Breast epithelium (tissue), 4 donors: ENCODE measurements at regions not wholly inside any gene's neighbourhood (a gene's known extent, or its start where the extent isn't known, plus 50 kb on each side); places are given as distances from the start of the nearest gene placed in this dataset.

Experiments
- DNase-seq, 2 donors: peaks; one replicate each; pipeline ENCODE4 v3.0.0-alpha.2; 2019; ENCODE audit warnings: low spot score in 2 of 2
- H3K27ac ChIP-seq, 2 donors: fragments of 200-600 bp; sonication (generic) in 1 of 2; one replicate each; pipeline ENCODE4 v1.5.1; 2016 to 2019; ENCODE audit warnings: mild to moderate bottlenecking in 1 of 2
- H3K27me3 ChIP-seq, 2 donors: fragments of 200-600 bp; sonication (generic) in 1 of 2; one replicate each; pipeline versions ENCODE4 v1.5.1 to v1.6.0; 2017 to 2019; ENCODE audit warnings: control low read depth in 1 of 2, mild to moderate bottlenecking in 1 of 2
- H3K36me3 ChIP-seq: fragments of 200-600 bp; one replicate; pipeline ENCODE4 v1.5.1; 2019
- H3K4me1 ChIP-seq, 2 donors: fragments of 200-600 bp; sonication (generic); one replicate each; pipeline ENCODE4 v1.5.1; 2016 to 2019; ENCODE audit warnings: control low read depth in 1 of 2
- H3K4me3 ChIP-seq, 3 donors: fragments of 200-600 bp; sonication (generic); 1 replicate in 2 of 3; 2 replicates in 1 of 3; pipeline ENCODE4 v1.5.1; 2016 to 2019; ENCODE audit warnings: mild to moderate bottlenecking in 3 of 3, moderate library complexity in 2 of 3
- H3K9me3 ChIP-seq, 2 donors: fragments of 200-600 bp; sonication (generic) in 1 of 2; one replicate each; pipeline ENCODE4 v1.5.1; 2016 to 2019; ENCODE audit warnings: control low read depth in 1 of 2
- POLR2A ChIP-seq: fragments of 450-650 bp; IDR thresholded peaks from one replicate; pipeline ENCODE4 v1.6.1; 2016; ENCODE audit warnings: antibody characterized with exemption, mild to moderate bottlenecking, moderate library complexity
- POLR2AphosphoS5 ChIP-seq, 3 donors: sonication (generic); formaldehyde crosslinking; IDR thresholded peaks; one replicate each; pipeline ENCODE4 v1.6.1; 2017; ENCODE audit warnings: antibody characterized with exemption in 3 of 3
- intact Hi-C: fragments of 100-400 bp; cut with DNase I; formaldehyde crosslinking; loops from one replicate; pipeline ENCODE4 v1.15.1; 2023; ENCODE audit warnings: low total_unique reads
- TF ChIP-seq, protein P1 (sequence below), 3 donors: fragments of 450-650 bp; IDR thresholded peaks; one replicate each; pipeline ENCODE4 v1.5.1; 2016 to 2017; ENCODE audit warnings: antibody characterized with exemption in 3 of 3, mild to moderate bottlenecking in 3 of 3, moderate library complexity in 3 of 3

DNA sequence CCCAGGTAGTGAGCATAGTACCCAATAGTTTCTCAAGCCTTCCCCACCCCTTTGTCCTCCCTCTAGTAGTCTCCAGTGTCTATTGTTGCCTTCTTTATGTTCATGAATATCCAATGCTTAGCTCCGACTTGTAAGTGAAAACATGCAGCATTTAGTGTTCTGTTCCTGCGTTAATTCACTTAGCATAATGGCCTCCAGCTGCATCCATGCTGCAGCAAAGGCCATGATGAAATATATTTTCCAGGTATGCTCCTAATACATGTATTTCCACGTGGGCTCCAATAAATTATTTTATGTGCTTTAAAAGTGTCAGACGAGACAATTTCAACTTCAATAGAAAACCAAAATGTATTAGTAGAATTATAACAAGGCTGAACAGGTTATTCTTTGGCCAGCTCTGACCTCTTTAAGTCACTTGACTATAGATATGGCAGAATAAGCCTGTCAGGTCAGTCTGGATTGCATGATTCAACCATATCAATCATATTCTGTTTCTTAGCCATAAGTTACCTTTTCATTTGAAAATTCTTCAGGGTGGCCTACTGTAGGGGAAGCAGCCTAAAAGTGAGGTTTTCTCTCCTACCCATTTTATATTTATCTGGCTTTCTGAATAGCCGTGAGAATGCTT is 2291.6 kb upstream of the WWC1 start:
- Histone ChIP-seq H3K4me1 (no peaks in the 10 kb centered on the region), H3K9me3 (no peaks in the 10 kb centered on the region), H3K4me3 (no peak overlapping the region), H3K36me3 (no peaks in the 10 kb centered on the region), H3K27ac (no peak overlapping the region), H3K27me3 (no peaks in the 10 kb centered on the region)
- TF ChIP-seq, protein P1, sequence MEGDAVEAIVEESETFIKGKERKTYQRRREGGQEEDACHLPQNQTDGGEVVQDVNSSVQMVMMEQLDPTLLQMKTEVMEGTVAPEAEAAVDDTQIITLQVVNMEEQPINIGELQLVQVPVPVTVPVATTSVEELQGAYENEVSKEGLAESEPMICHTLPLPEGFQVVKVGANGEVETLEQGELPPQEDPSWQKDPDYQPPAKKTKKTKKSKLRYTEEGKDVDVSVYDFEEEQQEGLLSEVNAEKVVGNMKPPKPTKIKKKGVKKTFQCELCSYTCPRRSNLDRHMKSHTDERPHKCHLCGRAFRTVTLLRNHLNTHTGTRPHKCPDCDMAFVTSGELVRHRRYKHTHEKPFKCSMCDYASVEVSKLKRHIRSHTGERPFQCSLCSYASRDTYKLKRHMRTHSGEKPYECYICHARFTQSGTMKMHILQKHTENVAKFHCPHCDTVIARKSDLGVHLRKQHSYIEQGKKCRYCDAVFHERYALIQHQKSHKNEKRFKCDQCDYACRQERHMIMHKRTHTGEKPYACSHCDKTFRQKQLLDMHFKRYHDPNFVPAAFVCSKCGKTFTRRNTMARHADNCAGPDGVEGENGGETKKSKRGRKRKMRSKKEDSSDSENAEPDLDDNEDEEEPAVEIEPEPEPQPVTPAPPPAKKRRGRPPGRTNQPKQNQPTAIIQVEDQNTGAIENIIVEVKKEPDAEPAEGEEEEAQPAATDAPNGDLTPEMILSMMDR (IDR thresholded peaks at IDR 0.05): no peak
- TF ChIP-seq POLR2A (no peak), POLR2AphosphoS5 (IDR thresholded peaks at IDR 0.05) (no peak)
- DNase-seq: no peak
- intact Hi-C loops: no loop called here

DNA sequence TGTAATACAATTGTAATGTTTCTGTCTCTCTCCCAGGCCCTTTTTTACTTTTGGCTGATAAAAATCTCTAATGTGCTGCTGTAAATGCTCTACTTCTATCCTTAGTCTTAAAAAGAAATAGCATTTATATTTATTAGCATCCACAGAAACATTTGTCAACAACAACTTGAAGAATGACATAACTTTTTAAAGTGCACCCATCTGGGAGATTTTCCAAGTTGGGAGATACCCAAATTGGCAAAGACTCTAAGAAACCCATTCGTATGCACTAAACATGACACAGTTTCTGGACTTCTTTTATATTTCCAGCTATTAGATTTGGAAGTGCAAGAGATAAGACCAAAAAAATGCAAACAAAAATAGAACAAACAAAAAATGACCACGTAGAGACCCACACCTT is 2287.4 kb upstream of the WWC1 start:
- H3K36me3 ChIP-seq: no peaks in the 10 kb centered on the region
- H3K4me1 ChIP-seq: no peaks in the 10 kb centered on the region
- no peaks in the 10 kb centered on the region for H3K9me3 ChIP-seq
- H3K27me3 ChIP-seq: no peaks in the 10 kb centered on the region
- intact Hi-C loops: no loop called here
- DNase-seq: no peak
- H3K4me3 ChIP-seq: no peak overlapping the region
- H3K27ac ChIP-seq: no peak overlapping the region
- TF ChIP-seq, protein P1 (IDR thresholded peaks at IDR 0.05): no peak
- TF ChIP-seq POLR2A: no peak
- TF ChIP-seq POLR2AphosphoS5 (IDR thresholded peaks at IDR 0.05): no peak

DNA sequence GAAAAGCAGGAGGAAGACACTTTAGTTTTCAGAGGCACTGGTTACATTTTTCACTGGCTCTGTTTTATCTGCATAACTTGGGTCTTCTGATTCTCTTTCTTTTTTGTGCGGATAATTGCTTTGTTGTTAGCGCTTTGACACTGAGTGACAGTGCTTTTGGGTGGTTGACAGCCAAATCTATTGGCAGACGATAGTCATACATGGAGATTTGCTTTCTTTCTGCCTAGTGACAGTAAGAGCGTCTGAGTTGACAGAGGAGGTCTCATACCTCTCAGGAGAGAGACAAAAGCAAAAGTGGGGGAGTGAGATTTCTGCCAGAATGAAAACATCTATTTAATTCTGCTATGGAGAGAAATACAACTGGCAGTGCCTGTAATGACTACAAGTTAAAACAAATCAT is 2278.0 kb upstream of the WWC1 start:
- H3K4me3 ChIP-seq: no peak overlapping the region
- no peaks in the 10 kb centered on the region for H3K9me3 ChIP-seq
- TF ChIP-seq, protein P1 (IDR thresholded peaks at IDR 0.05): no peak
- TF ChIP-seq POLR2AphosphoS5 (IDR thresholded peaks at IDR 0.05) (no peak), POLR2A (no peak)
- H3K4me1 ChIP-seq: no peaks in the 10 kb centered on the region
- no peak for DNase-seq
- H3K36me3 ChIP-seq: no peaks in the 10 kb centered on the region
- H3K27me3 ChIP-seq: no peaks in the 10 kb centered on the region
- intact Hi-C loops: no loop called here
- H3K27ac ChIP-seq: no peak overlapping the region

DNA sequence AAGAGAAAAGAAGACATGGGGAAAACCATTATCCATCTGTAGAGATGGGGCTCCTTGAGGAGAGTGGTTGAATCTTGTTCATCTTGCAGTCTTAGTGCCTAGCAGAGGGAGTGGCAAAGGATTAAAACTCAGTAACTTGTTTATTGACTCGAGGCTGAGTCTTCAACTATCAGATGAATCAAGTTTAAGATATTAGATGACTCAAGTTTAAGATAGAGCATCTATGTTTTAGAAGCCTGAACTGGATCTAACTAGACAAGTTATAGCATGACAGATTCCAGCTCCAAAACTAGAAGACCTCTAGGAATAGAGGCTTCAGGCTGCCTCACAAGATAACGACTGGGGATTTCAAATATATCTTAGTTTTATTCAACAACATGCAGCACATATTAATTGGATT is 2277.2 kb upstream of the WWC1 start:
- Histone ChIP-seq H3K9me3 (no peaks in the 10 kb centered on the region), H3K27me3 (no peaks in the 10 kb centered on the region), H3K27ac (no peak overlapping the region), H3K36me3 (no peaks in the 10 kb centered on the region), H3K4me3 (no peak overlapping the region), H3K4me1 (no peaks in the 10 kb centered on the region)
- intact Hi-C loops: no loop called here
- DNase-seq: no peak
- TF ChIP-seq, protein P1 (IDR thresholded peaks at IDR 0.05): no peak
- TF ChIP-seq POLR2AphosphoS5 (IDR thresholded peaks at IDR 0.05): no peak
- TF ChIP-seq POLR2A: no peak

DNA sequence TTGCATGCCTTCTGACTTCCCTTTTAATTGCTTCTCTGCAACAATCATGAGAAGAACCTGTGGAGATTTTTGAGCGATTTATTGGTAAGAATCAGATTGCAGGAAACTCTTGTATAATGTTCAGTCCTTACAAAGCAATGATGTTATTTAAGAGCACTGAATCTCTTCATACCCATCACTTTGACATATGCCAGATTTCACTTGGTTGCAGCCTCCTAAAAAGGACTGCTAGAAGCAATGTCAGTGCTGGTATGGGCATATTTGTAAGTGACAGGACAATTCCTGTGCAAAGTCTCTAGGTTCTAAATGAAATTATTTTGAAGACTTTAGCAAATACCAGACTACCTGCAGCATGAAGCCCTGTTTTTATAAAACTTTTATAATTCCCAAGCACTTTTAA is 2272.7 kb upstream of the WWC1 start:
- H3K27me3 ChIP-seq: no peaks in the 10 kb centered on the region
- no peaks in the 10 kb centered on the region for H3K36me3 ChIP-seq
- no peak overlapping the region for H3K4me3 ChIP-seq
- H3K27ac ChIP-seq: no peak overlapping the region
- no peaks in the 10 kb centered on the region for H3K9me3 ChIP-seq
- no peaks in the 10 kb centered on the region for H3K4me1 ChIP-seq
- intact Hi-C loops: no loop called here
- TF ChIP-seq, protein P1 (IDR thresholded peaks at IDR 0.05): no peak
- TF ChIP-seq POLR2AphosphoS5 (IDR thresholded peaks at IDR 0.05): no peak
- TF ChIP-seq POLR2A: no peak
- DNase-seq: no peak
